Endothelial cell of umbilical vein (primary cell): ENCODE measurements at regions not wholly inside any gene's neighbourhood (a gene's known extent, or its start where the extent isn't known, plus 50 kb on each side); places are given as distances from the start of the nearest gene placed in this dataset.
"Not testable (repeated sequence)": the region's sequence is repeated elsewhere in the genome, so short reads cannot be mapped to it uniquely, and the experiment has no call there.

Source experiments
- BruUV-seq: library from RNA; stranded (reverse); fragments of 400-500 nt; replicated peaks from 2 replicates; lab custom pipeline; 2021; lab: Mats Ljungman, UMichigan
- CTCF ChIA-PET: fragments of 300-600, 350-600 bp; sonication (Branson Sonifier 250); formaldehyde crosslinking; loops from one replicate; lab custom pipeline; 2021; ENCODE audit warnings: antibody characterized with exemption, inconsistent platforms; lab: Charles Lee
- POLR2A ChIA-PET: fragments of 300-600, 350-600 bp; sonication (Branson Sonifier 250); formaldehyde crosslinking; loops from one replicate; lab custom pipeline; 2021; ENCODE audit warnings: antibody characterized with exemption, inconsistent platforms; lab: Charles Lee
- DNase-seq: peaks from one replicate; pipeline ENCODE4 v3.0.0-alpha.2; 2011; ENCODE audit warnings: low read depth, low spot score
- FAIRE-seq: peaks from 2 replicates; lab custom pipeline; 2011; peaks lifted over from hg19 to GRCh38; lab: Jason Lieb, UNC
- H2AFZ ChIP-seq: 2 replicates; pipeline ENCODE4 v1.6.0; 2012; ENCODE audit warnings: low read depth, low read length, control low read depth, inconsistent platforms
- H3K27ac ChIP-seq: 2 replicates; pipeline ENCODE4 v1.5.1; 2011; ENCODE audit warnings: low read depth, mild to moderate bottlenecking, control low read depth, low read length, moderate library complexity; ENCODE audit not compliant: insufficient read depth
- H3K27me3 ChIP-seq, 2 experiments: 2 replicates each; pipeline versions ENCODE4 v1.6.0 to v1.6.1; 2011; ENCODE audit warnings: low read length in 2 of 2, mixed read lengths in 1 of 2; ENCODE audit not compliant: control insufficient read depth in 2 of 2, insufficient read depth in 2 of 2
- H3K36me3 ChIP-seq, 2 experiments: 2 replicates in 1 of 2; 3 replicates in 1 of 2; pipeline ENCODE4 v1.5.1; 2011; ENCODE audit warnings: low read length in 2 of 2, mild to moderate bottlenecking in 1 of 2, moderate library complexity in 1 of 2; ENCODE audit not compliant: control insufficient read depth in 2 of 2, insufficient read depth in 2 of 2; ENCODE audit errors: extremely low read depth in 1 of 2
- H3K4me1 ChIP-seq: 3 replicates; pipeline ENCODE4 v1.5.1; 2011; ENCODE audit warnings: mild to moderate bottlenecking, low read length; ENCODE audit not compliant: control insufficient read depth, insufficient read depth; ENCODE audit errors: extremely low read depth
- H3K4me2 ChIP-seq: 2 replicates; pipeline ENCODE4 v1.6.1; 2011; ENCODE audit warnings: low read length, control low read depth, mixed read lengths; ENCODE audit not compliant: insufficient read depth
- H3K4me3 ChIP-seq, 3 experiments: fragments of 200-600 bp in 1 of 3; sonication (generic), shearing (Covaris generic) in 1 of 3; replicated peaks in 1 of 3; 2 replicates each; pipeline ENCODE4 v1.5.1; 2011 to 2016; ENCODE audit warnings: control low read depth in 3 of 3, low read length in 3 of 3, mild to moderate bottlenecking in 2 of 3, inconsistent platforms in 1 of 3, low read depth in 1 of 3, moderate library complexity in 1 of 3; ENCODE audit not compliant: insufficient read depth in 1 of 3
- H3K79me2 ChIP-seq: 2 replicates; pipeline ENCODE4 v1.6.0; 2012; ENCODE audit warnings: low read length, inconsistent platforms; ENCODE audit not compliant: control insufficient read depth, insufficient read depth
- H3K9ac ChIP-seq: replicated peaks from 2 replicates; pipeline ENCODE3; 2011; ENCODE audit warnings: low read length, control low read depth; ENCODE audit not compliant: insufficient read depth; ENCODE audit errors: extremely low read depth
- H3K9me1 ChIP-seq: replicated peaks from 3 replicates; pipeline ENCODE4 v1.6.0; 2011; ENCODE audit warnings: mild to moderate bottlenecking, low read length; ENCODE audit not compliant: control insufficient read depth, insufficient read depth; ENCODE audit errors: extremely low read depth
- H3K9me3 ChIP-seq: replicated peaks from 2 replicates; pipeline ENCODE4 v1.5.1; 2012; ENCODE audit warnings: low read length, inconsistent platforms; ENCODE audit not compliant: control insufficient read depth, insufficient read depth
- H4K20me1 ChIP-seq: replicated peaks from 2 replicates; pipeline ENCODE3; 2011; ENCODE audit warnings: mild to moderate bottlenecking, low read length; ENCODE audit not compliant: control insufficient read depth, insufficient read depth; ENCODE audit errors: extremely low read depth
- CTCF ChIP-seq, 2 donors: IDR thresholded peaks; 1 replicate in 1 of 2; 2 replicates in 1 of 2; pipeline ENCODE4 v1.5.1; 2011; ENCODE audit warnings: low read length in 2 of 2, mild to moderate bottlenecking in 2 of 2, moderate library complexity in 2 of 2, control low read depth in 1 of 2, inconsistent platforms in 1 of 2, low read depth in 1 of 2; ENCODE audit not compliant: insufficient read depth in 1 of 2; ENCODE audit errors: extremely low read depth in 1 of 2
- EZH2 ChIP-seq: IDR thresholded peaks from 2 replicates; pipeline ENCODE4 v1.6.1; 2012; ENCODE audit warnings: borderline replicate concordance, low read depth, mild to moderate bottlenecking, moderate library complexity, low read length, inconsistent platforms; ENCODE audit not compliant: severe bottlenecking
- FOS ChIP-seq: IDR thresholded peaks from 2 replicates; pipeline ENCODE4 v1.6.1; 2011; ENCODE audit warnings: mild to moderate bottlenecking, low read length, moderate library complexity, borderline replicate concordance; ENCODE audit not compliant: insufficient read depth
- GATA2 ChIP-seq: IDR thresholded peaks from 2 replicates; pipeline ENCODE4 v1.7.0; 2011; ENCODE audit warnings: low read depth, mild to moderate bottlenecking, moderate library complexity, mixed read lengths, low read length; ENCODE audit not compliant: insufficient read length, insufficient read depth
- JUN ChIP-seq: IDR thresholded peaks from 2 replicates; pipeline ENCODE4 v1.6.1; 2011; ENCODE audit warnings: borderline replicate concordance, low read depth; ENCODE audit not compliant: insufficient read length, insufficient read depth
- MAX ChIP-seq: IDR thresholded peaks from 2 replicates; pipeline ENCODE4 v1.6.1; 2011; ENCODE audit not compliant: insufficient read depth, insufficient read length
- MYC ChIP-seq: IDR thresholded peaks from one replicate; pipeline ENCODE4 v1.6.1; 2011; ENCODE audit warnings: mild to moderate bottlenecking, low read depth, low read length
- POLR2A ChIP-seq: IDR thresholded peaks from 2 replicates; pipeline ENCODE4 v1.6.1; 2012; ENCODE audit warnings: low read depth, mild to moderate bottlenecking, control low read depth, low read length
- POLR2AphosphoS5 ChIP-seq: IDR thresholded peaks from 2 replicates; pipeline ENCODE4 v1.6.1; 2012; ENCODE audit warnings: low read depth, mild to moderate bottlenecking, control low read depth, low read length, moderate library complexity; ENCODE audit not compliant: insufficient read depth
- dilution Hi-C: fragments of 300-500 bp; cut with MboI; formaldehyde crosslinking; loops from one replicate; pipeline ENCODE4 v1.15.0; 2019; ENCODE audit warnings: low sequenced_read_pairs; ENCODE audit not compliant: extremely low pct_ligation_motif_present
- intact Hi-C: fragments of 100-400 bp; cut with micrococcal nuclease; formaldehyde crosslinking; loops from one replicate; pipeline ENCODE4 v1.10.0; 2022

GRCh38 chrX:35439692-35440091 is 358.4 kb upstream of the MAGEB16 start:
- CTCF ChIA-PET, result no interaction called here
- intact Hi-C loops (no loop called here), dilution Hi-C loops (no loop called here)
- no TSS peak for BruUV-seq
- Histone ChIP-seq H3K79me2 (no peaks in the 10 kb centered on the region), H3K4me1 (no peaks in the 10 kb centered on the region), H3K27me3 (no peaks in the 10 kb centered on the region), H3K9me3 (no peaks in the 10 kb centered on the region), H3K4me2 (no peak overlapping the region), H3K27ac (no peak overlapping the region), H2AFZ (no peak overlapping the region), H3K36me3 (no peaks in the 10 kb centered on the region), H3K9ac (no peak overlapping the region), H3K9me1 (no peaks in the 10 kb centered on the region), H4K20me1 (no peaks in the 10 kb centered on the region), H3K4me3 (no peak overlapping the region)
- TF ChIP-seq FOS, result no peak
- no peak for TF ChIP-seq JUN
- FAIRE-seq (no peak), DNase-seq (no peak)
- POLR2A ChIA-PET, result no interaction called here

GRCh38 chrX:35442421-35442820 is 355.7 kb upstream of the MAGEB16 start:
- H3K27ac ChIP-seq, result no peak overlapping the region
- intact Hi-C loops, result no loop called here
- ChIA-PET POLR2A (no interaction called here), CTCF (no interaction called here)
- H4K20me1 ChIP-seq, result no peaks in the 10 kb centered on the region
- no peaks in the 10 kb centered on the region for H3K36me3 ChIP-seq
- H3K9ac ChIP-seq, result no peak overlapping the region
- H2AFZ ChIP-seq, result no peak overlapping the region
- no peaks in the 10 kb centered on the region for H3K79me2 ChIP-seq
- TF ChIP-seq MYC (no peak), MAX (no peak), JUN (no peak), FOS (no peak), CTCF (IDR thresholded peaks at IDR 0.05; ENCODE audit: extremely low read depth in 1 of 2, insufficient read depth in 1 of 2, low read depth in 1 of 2, low read length in 2 of 2) (no peak), POLR2A (no peak), POLR2AphosphoS5 (no peak), EZH2 (no peak), GATA2 (no peak)
- FAIRE-seq (no peak), DNase-seq (no peak)
- no peaks in the 10 kb centered on the region for H3K27me3 ChIP-seq
- H3K4me2 ChIP-seq, result no peak overlapping the region
- no peak overlapping the region for H3K4me3 ChIP-seq
- no peaks in the 10 kb centered on the region for H3K9me3 ChIP-seq
- H3K9me1 ChIP-seq, result no peaks in the 10 kb centered on the region
- no TSS peak for BruUV-seq
- dilution Hi-C loops, result no loop called here
- no peaks in the 10 kb centered on the region for H3K4me1 ChIP-seq

GRCh38 chrX:35443091-35443582 is 355.0 kb upstream of the MAGEB16 start:
- H3K9ac ChIP-seq, intact Hi-C loops, H2AFZ ChIP-seq, H3K27me3 ChIP-seq, H3K9me3 ChIP-seq, H3K79me2 ChIP-seq, H3K4me1 ChIP-seq, H3K36me3 ChIP-seq, POLR2A ChIA-PET, H3K27ac ChIP-seq, BruUV-seq, H3K4me2 ChIP-seq, FAIRE-seq, H3K9me1 ChIP-seq, DNase-seq, dilution Hi-C loops, CTCF ChIA-PET, H3K4me3 ChIP-seq, H4K20me1 ChIP-seq: not testable (repeated sequence)
